Endothelial cell of umbilical vein (primary cell): ENCODE measurements at regions not wholly inside any gene's neighbourhood (a gene's known extent, or its start where the extent isn't known, plus 50 kb on each side); places are given as distances from the start of the nearest gene placed in this dataset.

Experiments
- BruUV-seq: library from RNA; stranded (reverse); fragments of 400-500 nt; replicated peaks from 2 replicates; lab custom pipeline; 2021; lab: Mats Ljungman, UMichigan
- CTCF ChIA-PET: fragments of 300-600, 350-600 bp; sonication (Branson Sonifier 250); formaldehyde crosslinking; loops from one replicate; lab custom pipeline; 2021; ENCODE audit warnings: antibody characterized with exemption, inconsistent platforms; lab: Charles Lee
- POLR2A ChIA-PET: fragments of 300-600, 350-600 bp; sonication (Branson Sonifier 250); formaldehyde crosslinking; loops from one replicate; lab custom pipeline; 2021; ENCODE audit warnings: antibody characterized with exemption, inconsistent platforms; lab: Charles Lee
- DNase-seq: peaks from one replicate; pipeline ENCODE4 v3.0.0-alpha.2; 2011; ENCODE audit warnings: low read depth, low spot score
- FAIRE-seq: peaks from 2 replicates; lab custom pipeline; 2011; peaks lifted over from hg19 to GRCh38; lab: Jason Lieb, UNC
- H2AFZ ChIP-seq: 2 replicates; pipeline ENCODE4 v1.6.0; 2012; ENCODE audit warnings: low read depth, low read length, control low read depth, inconsistent platforms
- H3K27ac ChIP-seq: 2 replicates; pipeline ENCODE4 v1.5.1; 2011; ENCODE audit warnings: low read depth, mild to moderate bottlenecking, control low read depth, low read length, moderate library complexity; ENCODE audit not compliant: insufficient read depth
- H3K27me3 ChIP-seq, 2 experiments: 2 replicates each; pipeline versions ENCODE4 v1.6.0 to v1.6.1; 2011; ENCODE audit warnings: low read length in 2 of 2, mixed read lengths in 1 of 2; ENCODE audit not compliant: control insufficient read depth in 2 of 2, insufficient read depth in 2 of 2
- H3K36me3 ChIP-seq, 2 experiments: 2 replicates in 1 of 2; 3 replicates in 1 of 2; pipeline ENCODE4 v1.5.1; 2011; ENCODE audit warnings: low read length in 2 of 2, mild to moderate bottlenecking in 1 of 2, moderate library complexity in 1 of 2; ENCODE audit not compliant: control insufficient read depth in 2 of 2, insufficient read depth in 2 of 2; ENCODE audit errors: extremely low read depth in 1 of 2
- H3K4me1 ChIP-seq: 3 replicates; pipeline ENCODE4 v1.5.1; 2011; ENCODE audit warnings: mild to moderate bottlenecking, low read length; ENCODE audit not compliant: control insufficient read depth, insufficient read depth; ENCODE audit errors: extremely low read depth
- H3K4me2 ChIP-seq: 2 replicates; pipeline ENCODE4 v1.6.1; 2011; ENCODE audit warnings: low read length, control low read depth, mixed read lengths; ENCODE audit not compliant: insufficient read depth
- H3K4me3 ChIP-seq, 3 experiments: fragments of 200-600 bp in 1 of 3; sonication (generic), shearing (Covaris generic) in 1 of 3; replicated peaks in 1 of 3; 2 replicates each; pipeline ENCODE4 v1.5.1; 2011 to 2016; ENCODE audit warnings: control low read depth in 3 of 3, low read length in 3 of 3, mild to moderate bottlenecking in 2 of 3, inconsistent platforms in 1 of 3, low read depth in 1 of 3, moderate library complexity in 1 of 3; ENCODE audit not compliant: insufficient read depth in 1 of 3
- H3K79me2 ChIP-seq: 2 replicates; pipeline ENCODE4 v1.6.0; 2012; ENCODE audit warnings: low read length, inconsistent platforms; ENCODE audit not compliant: control insufficient read depth, insufficient read depth
- H3K9ac ChIP-seq: replicated peaks from 2 replicates; pipeline ENCODE3; 2011; ENCODE audit warnings: low read length, control low read depth; ENCODE audit not compliant: insufficient read depth; ENCODE audit errors: extremely low read depth
- H3K9me1 ChIP-seq: replicated peaks from 3 replicates; pipeline ENCODE4 v1.6.0; 2011; ENCODE audit warnings: mild to moderate bottlenecking, low read length; ENCODE audit not compliant: control insufficient read depth, insufficient read depth; ENCODE audit errors: extremely low read depth
- H3K9me3 ChIP-seq: replicated peaks from 2 replicates; pipeline ENCODE4 v1.5.1; 2012; ENCODE audit warnings: low read length, inconsistent platforms; ENCODE audit not compliant: control insufficient read depth, insufficient read depth
- H4K20me1 ChIP-seq: replicated peaks from 2 replicates; pipeline ENCODE3; 2011; ENCODE audit warnings: mild to moderate bottlenecking, low read length; ENCODE audit not compliant: control insufficient read depth, insufficient read depth; ENCODE audit errors: extremely low read depth
- EZH2 ChIP-seq: IDR thresholded peaks from 2 replicates; pipeline ENCODE4 v1.6.1; 2012; ENCODE audit warnings: borderline replicate concordance, low read depth, mild to moderate bottlenecking, moderate library complexity, low read length, inconsistent platforms; ENCODE audit not compliant: severe bottlenecking
- FOS ChIP-seq: IDR thresholded peaks from 2 replicates; pipeline ENCODE4 v1.6.1; 2011; ENCODE audit warnings: mild to moderate bottlenecking, low read length, moderate library complexity, borderline replicate concordance; ENCODE audit not compliant: insufficient read depth
- GATA2 ChIP-seq: IDR thresholded peaks from 2 replicates; pipeline ENCODE4 v1.7.0; 2011; ENCODE audit warnings: low read depth, mild to moderate bottlenecking, moderate library complexity, mixed read lengths, low read length; ENCODE audit not compliant: insufficient read length, insufficient read depth
- JUN ChIP-seq: IDR thresholded peaks from 2 replicates; pipeline ENCODE4 v1.6.1; 2011; ENCODE audit warnings: borderline replicate concordance, low read depth; ENCODE audit not compliant: insufficient read length, insufficient read depth
- MYC ChIP-seq: IDR thresholded peaks from one replicate; pipeline ENCODE4 v1.6.1; 2011; ENCODE audit warnings: mild to moderate bottlenecking, low read depth, low read length
- POLR2A ChIP-seq: IDR thresholded peaks from 2 replicates; pipeline ENCODE4 v1.6.1; 2012; ENCODE audit warnings: low read depth, mild to moderate bottlenecking, control low read depth, low read length
- POLR2AphosphoS5 ChIP-seq: IDR thresholded peaks from 2 replicates; pipeline ENCODE4 v1.6.1; 2012; ENCODE audit warnings: low read depth, mild to moderate bottlenecking, control low read depth, low read length, moderate library complexity; ENCODE audit not compliant: insufficient read depth
- dilution Hi-C: fragments of 300-500 bp; cut with MboI; formaldehyde crosslinking; loops from one replicate; pipeline ENCODE4 v1.15.0; 2019; ENCODE audit warnings: low sequenced_read_pairs; ENCODE audit not compliant: extremely low pct_ligation_motif_present
- intact Hi-C: fragments of 100-400 bp; cut with micrococcal nuclease; formaldehyde crosslinking; loops from one replicate; pipeline ENCODE4 v1.10.0; 2022
- TF ChIP-seq, protein P1 (sequence below): IDR thresholded peaks from 2 replicates; pipeline ENCODE4 v1.6.1; 2011; ENCODE audit not compliant: insufficient read depth, insufficient read length
- TF ChIP-seq, protein P2 (sequence below), 2 donors: IDR thresholded peaks; 1 replicate in 1 of 2; 2 replicates in 1 of 2; pipeline ENCODE4 v1.5.1; 2011; ENCODE audit warnings: low read length in 2 of 2, mild to moderate bottlenecking in 2 of 2, moderate library complexity in 2 of 2, control low read depth in 1 of 2, inconsistent platforms in 1 of 2, low read depth in 1 of 2; ENCODE audit not compliant: insufficient read depth in 1 of 2; ENCODE audit errors: extremely low read depth in 1 of 2

DNA sequence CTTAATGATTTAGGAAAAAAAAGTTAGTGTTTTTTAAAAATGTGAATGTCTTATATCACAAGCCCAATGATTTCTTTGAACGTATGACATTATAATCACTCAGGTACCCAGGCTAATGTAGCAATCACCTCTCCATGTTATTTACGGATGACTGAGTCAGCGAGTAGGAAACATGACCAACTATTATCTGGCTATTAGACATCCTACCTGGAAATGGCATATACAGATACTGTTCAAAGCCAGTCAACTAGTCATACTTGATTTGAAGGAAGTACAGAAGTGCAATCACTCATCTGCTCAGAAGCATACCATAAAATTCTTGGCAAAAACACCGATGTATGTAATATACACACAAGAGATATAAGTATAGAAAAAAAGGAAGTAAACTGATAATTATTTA lies 732.5 kb downstream of the ARAP2 start:
- Histone ChIP-seq H3K27me3 (no peaks in the 10 kb centered on the region), H3K36me3 (no peaks in the 10 kb centered on the region), H2AFZ (no peak overlapping the region), H3K27ac (no peak overlapping the region), H3K4me3 (no peak overlapping the region), H3K9me3 (no peaks in the 10 kb centered on the region), H3K4me2 (no peak overlapping the region), H3K9ac (no peak overlapping the region), H3K4me1 (no peaks in the 10 kb centered on the region), H3K9me1 (no peaks in the 10 kb centered on the region), H3K79me2 (no peaks in the 10 kb centered on the region), H4K20me1 (no peaks in the 10 kb centered on the region)
- no peak for FAIRE-seq
- ChIA-PET POLR2A (no interaction called here), CTCF (no interaction called here)
- BruUV-seq, result no TSS peak
- dilution Hi-C loops, result no loop called here
- TF ChIP-seq, protein P1, sequence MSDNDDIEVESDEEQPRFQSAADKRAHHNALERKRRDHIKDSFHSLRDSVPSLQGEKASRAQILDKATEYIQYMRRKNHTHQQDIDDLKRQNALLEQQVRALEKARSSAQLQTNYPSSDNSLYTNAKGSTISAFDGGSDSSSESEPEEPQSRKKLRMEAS, result no peak
- TF ChIP-seq EZH2 (no peak), JUN (no peak), POLR2A (no peak), MYC (no peak), POLR2AphosphoS5 (no peak), GATA2 (no peak), FOS (no peak)
- TF ChIP-seq, protein P2, sequence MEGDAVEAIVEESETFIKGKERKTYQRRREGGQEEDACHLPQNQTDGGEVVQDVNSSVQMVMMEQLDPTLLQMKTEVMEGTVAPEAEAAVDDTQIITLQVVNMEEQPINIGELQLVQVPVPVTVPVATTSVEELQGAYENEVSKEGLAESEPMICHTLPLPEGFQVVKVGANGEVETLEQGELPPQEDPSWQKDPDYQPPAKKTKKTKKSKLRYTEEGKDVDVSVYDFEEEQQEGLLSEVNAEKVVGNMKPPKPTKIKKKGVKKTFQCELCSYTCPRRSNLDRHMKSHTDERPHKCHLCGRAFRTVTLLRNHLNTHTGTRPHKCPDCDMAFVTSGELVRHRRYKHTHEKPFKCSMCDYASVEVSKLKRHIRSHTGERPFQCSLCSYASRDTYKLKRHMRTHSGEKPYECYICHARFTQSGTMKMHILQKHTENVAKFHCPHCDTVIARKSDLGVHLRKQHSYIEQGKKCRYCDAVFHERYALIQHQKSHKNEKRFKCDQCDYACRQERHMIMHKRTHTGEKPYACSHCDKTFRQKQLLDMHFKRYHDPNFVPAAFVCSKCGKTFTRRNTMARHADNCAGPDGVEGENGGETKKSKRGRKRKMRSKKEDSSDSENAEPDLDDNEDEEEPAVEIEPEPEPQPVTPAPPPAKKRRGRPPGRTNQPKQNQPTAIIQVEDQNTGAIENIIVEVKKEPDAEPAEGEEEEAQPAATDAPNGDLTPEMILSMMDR (IDR thresholded peaks at IDR 0.05; ENCODE audit: extremely low read depth in 1 of 2, insufficient read depth in 1 of 2, low read depth in 1 of 2, low read length in 2 of 2), result no peak
- intact Hi-C loops, result no loop called here
- DNase-seq, result no peak
